ENCODE measurements at regions not wholly inside any gene's neighbourhood (a gene's known extent, or its start where the extent isn't known, plus 50 kb on each side); places are given as distances from the start of the nearest gene placed in this dataset.

DNA sequence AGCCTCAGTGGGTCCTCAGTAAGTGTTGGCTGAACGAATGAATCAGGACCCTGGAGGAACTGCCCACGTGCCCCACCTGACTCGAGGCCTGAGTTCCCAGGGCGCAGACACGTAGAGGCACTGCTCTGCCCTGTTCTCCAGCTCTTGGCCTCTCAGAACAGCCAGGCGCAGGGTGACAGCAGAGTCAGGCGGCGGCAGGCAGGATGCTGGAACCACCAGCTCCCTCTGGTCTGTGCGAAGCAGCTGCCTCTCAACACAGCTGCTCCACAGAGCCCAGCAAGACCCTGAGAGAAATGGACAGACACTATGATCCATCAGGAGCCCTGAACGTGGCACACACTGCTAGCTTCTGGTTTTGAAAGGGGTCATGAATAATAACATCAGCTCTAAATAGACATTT is 53.1 kb upstream of the BCO1 start:
- no peak for DNase-seq (ENCODE audit: low read depth)
- no peak overlapping the region for H3K4me3 ChIP-seq (ENCODE audit: low read depth, low read length)

GRCh38 chr16:81181013-81181720 is 57.3 kb upstream of the BCO1 start:
- DNase-seq (ENCODE audit: low read depth) = peak; percentile 89
- H3K4me3 ChIP-seq (ENCODE audit: low read depth, low read length) = no peak overlapping the region

GRCh38 chr16:81180578-81180977 is 57.9 kb upstream of the BCO1 start:
- H3K4me3 ChIP-seq (ENCODE audit: low read depth, low read length) = no peak overlapping the region
- DNase-seq (ENCODE audit: low read depth) = no peak

- DNase-seq (ENCODE audit: low read depth) = no peak
Measured at GRCh38 chr16:81179219-81179618, 59.3 kb upstream of the BCO1 start.

DNA sequence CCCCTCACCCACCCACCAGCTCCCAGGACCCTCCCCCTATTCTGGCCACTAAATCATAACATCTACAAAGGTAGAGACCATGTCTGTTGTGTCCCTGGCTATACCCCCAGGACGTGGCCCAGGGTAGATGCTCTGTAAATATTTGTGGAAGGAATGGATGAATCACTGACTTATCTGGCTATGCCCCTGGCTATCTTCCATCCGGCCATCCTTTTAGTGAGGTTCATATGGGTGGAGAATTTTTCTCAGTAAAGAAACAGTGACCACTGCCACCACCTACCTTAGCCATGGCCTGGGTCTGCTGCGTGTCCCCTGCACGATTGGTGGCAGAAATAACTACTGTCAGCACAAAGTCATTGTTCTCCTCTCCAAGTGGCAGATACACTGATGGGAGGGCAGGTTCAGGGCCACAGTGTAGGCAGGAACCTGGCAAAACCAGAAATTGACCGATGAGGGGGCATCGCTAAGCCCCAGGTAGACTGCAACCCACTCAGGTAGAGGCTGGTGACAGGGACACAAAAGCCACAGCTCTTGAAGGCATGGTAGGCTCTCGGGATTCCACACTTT is 63.1 kb upstream of the BCO1 start:
- no peak for DNase-seq (ENCODE audit: low read depth)
- no peak overlapping the region for H3K4me3 ChIP-seq (ENCODE audit: low read depth, low read length)

More at GRCh38 chr16:81179219-81179618, 59.3 kb upstream of the BCO1 start:
- H3K4me3 ChIP-seq (ENCODE audit: low read depth, low read length) = no peak overlapping the region

- no peak for DNase-seq (ENCODE audit: low read depth)
- no peak overlapping the region for H3K4me3 ChIP-seq (ENCODE audit: low read depth, low read length)
Measured at GRCh38 chr16:81174644-81175324, 63.7 kb upstream of the BCO1 start.

DNA sequence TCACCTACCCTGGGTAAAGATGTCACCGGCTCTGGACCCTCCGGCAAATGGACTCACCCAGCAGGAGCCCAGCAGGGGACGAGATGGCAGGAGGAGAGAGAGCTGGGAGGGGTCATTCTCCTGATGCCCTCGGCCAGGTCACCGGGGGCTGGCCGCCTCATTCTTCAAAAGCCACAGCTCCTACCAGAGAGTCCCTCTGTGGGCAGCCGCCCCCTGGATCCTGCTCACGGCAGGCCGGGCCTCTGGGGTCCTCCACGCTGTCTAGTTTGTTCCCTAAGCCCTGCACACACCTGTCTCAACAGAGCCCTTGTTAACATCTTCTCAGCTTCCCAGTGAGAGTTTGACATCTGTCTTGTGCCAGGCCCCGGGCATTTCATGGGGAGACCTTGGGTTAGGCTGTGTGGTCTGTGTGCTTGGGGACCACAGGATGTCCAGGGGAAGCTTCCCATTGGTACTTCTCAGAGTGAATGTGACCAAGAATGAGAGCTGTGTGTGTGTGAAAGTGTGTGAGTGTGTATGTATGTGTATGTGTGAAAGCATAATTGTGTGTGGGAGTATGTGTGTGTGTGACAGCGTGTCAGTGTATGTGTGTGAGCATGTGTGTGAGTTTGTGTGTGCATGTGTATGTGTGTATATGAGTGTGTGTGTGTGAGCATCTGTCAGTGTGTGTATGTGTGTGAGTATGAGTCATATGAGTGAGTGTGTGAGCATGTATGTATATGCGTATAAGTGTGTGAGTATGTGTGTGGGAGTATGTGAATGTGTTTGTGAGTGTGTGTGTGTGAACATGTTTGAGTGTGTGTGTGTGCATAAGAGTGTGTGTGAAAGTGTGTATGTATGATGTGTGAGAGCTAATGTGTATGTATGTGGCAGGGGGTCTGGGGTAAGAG is 65.5 kb upstream of the BCO1 start:
- H3K4me3 ChIP-seq (ENCODE audit: low read depth, low read length) = no peak overlapping the region
- DNase-seq (ENCODE audit: low read depth) = no peak

GRCh38 chr16:81170824-81171223 is 67.7 kb upstream of the BCO1 start:
- no peak for DNase-seq (ENCODE audit: low read depth)

DNA sequence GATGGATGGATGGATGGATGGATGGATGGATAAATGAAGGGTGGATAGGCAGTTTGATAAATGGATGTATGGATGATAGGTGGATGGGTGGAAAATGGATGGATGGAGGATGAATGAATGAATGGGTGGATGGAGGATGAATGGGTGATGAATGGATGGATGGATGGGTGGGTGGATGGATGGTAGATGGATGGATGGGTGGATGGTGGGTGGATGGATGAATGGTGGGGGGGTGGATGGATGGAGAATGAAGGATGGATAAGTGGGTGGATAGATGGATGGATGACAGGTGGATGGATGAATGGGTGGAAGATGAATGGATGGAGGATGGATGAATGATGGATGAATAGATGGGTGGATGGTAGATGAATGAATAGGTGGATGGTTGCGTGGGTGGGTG is 70.1 kb upstream of the BCO1 start:
- H3K4me3 ChIP-seq (ENCODE audit: low read depth, low read length) = no peak overlapping the region
- no peak for DNase-seq (ENCODE audit: low read depth)

More at GRCh38 chr16:81170824-81171223, 67.7 kb upstream of the BCO1 start:
- no peak overlapping the region for H3K4me3 ChIP-seq (ENCODE audit: low read depth, low read length)

- DNase-seq (ENCODE audit: low read depth) = no peak
Measured at GRCh38 chr16:81167851-81168250, 70.6 kb upstream of the BCO1 start.

DNA sequence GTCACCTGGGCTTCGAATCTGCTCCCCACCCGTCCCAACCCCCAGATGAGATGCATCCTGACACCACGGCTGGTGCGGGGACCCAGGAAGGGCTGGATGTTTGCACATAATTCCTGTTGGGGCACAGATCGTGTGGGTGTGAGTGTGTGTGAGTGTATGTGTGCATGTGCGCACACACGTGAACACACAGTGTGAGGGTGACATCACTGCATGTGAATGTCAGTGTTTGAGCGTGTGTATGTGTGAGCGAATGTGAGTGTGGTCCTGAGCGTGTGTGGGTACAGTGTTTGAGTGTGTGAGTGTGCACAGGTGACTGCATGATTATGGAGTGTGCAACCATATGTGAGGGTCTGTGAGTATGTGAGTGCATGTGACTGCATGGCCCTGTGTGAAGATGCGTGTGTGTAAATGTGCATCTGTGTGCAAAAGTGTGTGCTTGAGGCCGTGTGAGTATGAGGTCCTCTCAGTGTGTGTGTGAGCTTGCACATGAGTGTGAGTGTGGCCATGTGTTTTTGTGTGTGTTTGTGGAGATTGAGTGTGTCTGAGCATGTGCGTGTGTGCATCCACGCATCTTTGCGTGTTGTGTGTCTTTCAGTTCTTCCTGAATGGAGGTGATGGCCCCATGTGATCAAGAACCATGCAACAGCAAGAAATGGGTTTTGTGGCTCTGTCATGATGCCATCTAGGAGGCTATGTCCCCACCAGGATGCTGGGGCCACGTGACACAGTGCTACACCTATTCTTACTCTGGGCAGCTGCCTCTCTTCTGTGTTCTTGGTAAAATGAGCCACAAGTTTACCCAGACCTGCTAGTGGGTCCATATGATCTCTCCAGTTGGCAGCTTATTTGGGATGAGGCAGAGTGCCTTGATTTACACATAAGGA is 70.5 kb upstream of the GCSH start:
- no peak for DNase-seq (ENCODE audit: low read depth)
- H3K4me3 ChIP-seq (ENCODE audit: low read depth, low read length) = no peak overlapping the region

More at GRCh38 chr16:81167851-81168250, 70.6 kb upstream of the BCO1 start:
- H3K4me3 ChIP-seq (ENCODE audit: low read depth, low read length) = no peak overlapping the region

DNA sequence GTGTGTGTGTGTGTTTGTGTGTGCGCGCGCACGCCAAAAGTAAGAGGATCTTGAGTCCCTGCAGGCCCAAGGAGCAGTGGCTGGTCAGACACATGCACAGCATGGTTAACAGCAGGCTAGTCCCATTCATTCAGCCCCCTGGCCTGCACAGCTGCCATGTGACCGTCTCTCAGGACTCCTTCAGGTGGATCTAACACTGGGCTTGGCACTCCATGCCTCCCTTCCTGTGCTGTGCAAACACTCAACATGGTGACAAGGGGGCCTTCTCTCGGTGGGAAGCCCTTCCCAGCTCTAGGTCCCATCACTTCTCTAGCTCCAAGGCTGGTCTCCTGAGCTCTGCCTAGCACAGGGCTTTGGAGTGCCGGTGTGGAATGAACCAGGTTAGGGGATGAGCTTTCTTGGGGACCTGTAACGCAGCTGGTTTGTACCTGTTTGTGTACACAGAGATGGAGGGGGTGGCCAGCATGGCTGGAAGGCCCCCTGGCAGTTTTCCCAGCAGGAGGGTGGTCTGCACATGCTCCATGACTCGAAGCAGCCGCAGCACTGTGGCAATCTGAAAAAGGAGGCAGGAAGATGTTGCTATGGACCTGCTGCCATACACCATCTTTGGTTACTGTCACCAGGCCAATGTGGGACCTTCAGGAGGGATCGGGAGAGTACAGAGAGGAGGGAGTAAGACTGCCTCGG is 69.4 kb upstream of the GCSH start:
- H3K4me3 ChIP-seq (ENCODE audit: low read depth, low read length) = no peak overlapping the region
- DNase-seq (ENCODE audit: low read depth) = no peak

DNA sequence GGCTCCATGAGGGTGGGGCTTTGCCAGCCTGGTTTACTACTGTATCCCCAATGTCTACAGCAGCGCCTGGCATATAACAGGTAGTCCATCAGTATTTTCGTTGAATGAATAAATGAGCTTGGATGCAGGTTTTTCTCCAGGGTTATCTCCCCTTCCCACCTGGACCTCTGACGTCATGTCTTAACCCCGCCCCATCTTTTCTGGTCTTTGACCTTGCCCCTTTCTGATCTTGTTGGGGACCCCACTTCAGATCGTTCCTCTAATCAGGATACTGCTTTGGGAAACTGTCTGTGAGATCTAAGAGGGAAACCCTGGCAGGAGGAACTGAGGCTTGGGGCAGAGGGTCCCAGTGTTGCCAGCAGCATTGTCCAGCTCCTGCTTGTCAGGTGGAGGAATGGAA is 68.8 kb upstream of the GCSH start:
- H3K4me3 ChIP-seq (ENCODE audit: low read depth, low read length) = no peak overlapping the region
- no peak for DNase-seq (ENCODE audit: low read depth)

- DNase-seq (ENCODE audit: low read depth) = no peak
Measured at GRCh38 chr16:81164481-81164880, 68.3 kb upstream of the GCSH start.

DNA sequence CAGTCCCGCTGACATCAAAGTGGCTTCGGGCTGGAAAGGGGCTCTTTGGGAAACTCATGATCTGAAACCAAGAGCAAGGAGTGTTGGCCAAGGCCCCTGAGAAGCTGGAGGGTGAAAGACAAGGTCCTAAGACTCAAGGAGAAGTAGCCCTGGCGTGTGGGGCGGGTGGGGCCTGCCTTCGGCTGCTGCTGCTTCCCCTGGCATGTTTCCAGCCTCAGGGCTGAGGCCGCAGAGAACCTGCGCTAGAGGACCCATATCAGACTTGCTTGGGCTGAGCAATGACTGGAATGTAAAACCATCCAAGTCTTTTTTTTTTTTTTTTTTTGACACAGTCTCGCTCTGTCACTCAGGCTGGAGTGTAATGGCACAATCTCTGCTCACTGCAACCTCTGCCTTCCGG is 67.5 kb upstream of the GCSH start:
- H3K4me3 ChIP-seq (ENCODE audit: low read depth, low read length) = no peak overlapping the region
- no peak for DNase-seq (ENCODE audit: low read depth)

More at GRCh38 chr16:81164481-81164880, 68.3 kb upstream of the GCSH start:
- no peak overlapping the region for H3K4me3 ChIP-seq (ENCODE audit: low read depth, low read length)

DNA sequence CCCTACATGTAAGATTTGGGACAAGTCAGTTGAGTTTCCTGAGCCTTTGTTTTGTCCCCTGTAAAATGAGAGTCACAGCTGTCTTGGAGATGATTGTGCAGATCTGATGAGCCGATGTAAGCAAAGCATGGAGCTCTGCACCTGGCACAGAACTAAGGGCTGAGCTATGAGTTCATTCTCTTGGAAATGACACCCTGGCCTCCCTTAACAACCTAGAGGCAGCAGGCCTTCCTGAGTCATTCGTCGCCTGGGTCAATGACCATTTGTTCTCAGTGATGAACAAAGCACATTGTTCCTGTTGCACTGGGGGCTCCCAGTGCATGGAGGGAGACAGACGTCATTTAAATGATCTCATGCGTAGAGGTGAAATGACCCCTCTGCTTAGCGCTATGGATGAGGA is 62.8 kb upstream of the GCSH start:
- DNase-seq (ENCODE audit: low read depth) = no peak
- H3K4me3 ChIP-seq (ENCODE audit: low read depth, low read length) = no peak overlapping the region

- DNase-seq (ENCODE audit: low read depth) = no peak
- no peak overlapping the region for H3K4me3 ChIP-seq (ENCODE audit: low read depth, low read length)
Measured at GRCh38 chr16:81155769-81156168, 59.6 kb upstream of the GCSH start.

GRCh38 chr16:81151648-81152310 is 55.6 kb upstream of the GCSH start:
- no peak overlapping the region for H3K4me3 ChIP-seq (ENCODE audit: low read depth, low read length)
- DNase-seq (ENCODE audit: low read depth) = no peak
